GM23338 (cell line): ENCODE measurements at regions not wholly inside any gene's neighbourhood (a gene's known extent, or its start where the extent isn't known, plus 50 kb on each side); places are given as distances from the start of the nearest gene placed in this dataset.

ENCODE experiments used
- ATAC-seq: fragments of 200-7000 bp; cut with Tn5 transposase; 3 replicates; pipeline ENCODE4 v1.9.1; 2020
- DNase-seq: peaks from one replicate; pipeline ENCODE4 v3.0.0-alpha.2; 2015; ENCODE audit warnings: low spot score
- H2AFZ ChIP-seq: fragments of 200-600 bp; sonication (generic); 2 replicates; pipeline ENCODE4 v1.8.0; 2016; ENCODE audit warnings: antibody characterized with exemption, mild to moderate bottlenecking, moderate library complexity
- H3F3A ChIP-seq: fragments of 200-600 bp; sonication (generic); replicated peaks from 2 replicates; pipeline ENCODE4 v1.8.0; 2017; ENCODE audit warnings: antibody characterized with exemption, mixed run types, low read depth
- H3K27ac ChIP-seq: fragments of 200-600 bp; sonication (generic); 2 replicates; pipeline ENCODE4 v1.6.1; 2016; ENCODE audit warnings: low read depth
- H3K27me3 ChIP-seq: fragments of 200-600 bp; sonication (generic); 2 replicates; pipeline ENCODE4 v1.8.0; 2016; ENCODE audit warnings: mild to moderate bottlenecking, mixed run types, moderate library complexity; ENCODE audit not compliant: insufficient read depth
- H3K36me3 ChIP-seq: fragments of 200-600 bp; sonication (generic); 2 replicates; pipeline ENCODE4 v1.8.0; 2016; ENCODE audit warnings: mild to moderate bottlenecking; ENCODE audit not compliant: insufficient read depth
- H3K4me1 ChIP-seq: fragments of 200-600 bp; sonication (generic); 2 replicates; pipeline ENCODE4 v1.8.0; 2016; ENCODE audit warnings: mild to moderate bottlenecking, moderate library complexity; ENCODE audit not compliant: insufficient read depth
- H3K4me2 ChIP-seq: fragments of 200-600 bp; sonication (generic); 2 replicates; pipeline ENCODE4 v1.7.1; 2017; ENCODE audit warnings: mixed run types
- H3K4me3 ChIP-seq: fragments of 200-600 bp; sonication (generic); 2 replicates; pipeline ENCODE4 v1.6.1; 2016; ENCODE audit warnings: mixed run types
- H3K79me2 ChIP-seq: fragments of 200-600 bp; sonication (generic); replicated peaks from 2 replicates; pipeline ENCODE4 v1.8.0; 2017; ENCODE audit warnings: mild to moderate bottlenecking; ENCODE audit not compliant: insufficient read depth
- H3K9me2 ChIP-seq: fragments of 200-600 bp; sonication (generic); 2 replicates; pipeline ENCODE4 v1.8.0; 2017; ENCODE audit not compliant: insufficient read depth
- H4K20me1 ChIP-seq: fragments of 200-600 bp; sonication (generic); replicated peaks from 2 replicates; pipeline ENCODE4 v1.8.0; 2017; ENCODE audit warnings: mild to moderate bottlenecking; ENCODE audit not compliant: insufficient read depth
- H3K27ac Mint-ChIP-seq: 2 replicates; pipeline ENCODE4 v1.8.0; 2020; ENCODE audit warnings: inconsistent platforms, mild to moderate bottlenecking, moderate library complexity, mixed read lengths
- H3K27me3 Mint-ChIP-seq: 3 replicates; pipeline ENCODE4 v1.8.0; 2022; ENCODE audit warnings: low read depth, mild to moderate bottlenecking, moderate library complexity, mixed read lengths, inconsistent platforms; ENCODE audit not compliant: insufficient read depth, poor library complexity
- H3K36me3 Mint-ChIP-seq: 3 replicates; pipeline ENCODE4 v1.8.0; 2021; ENCODE audit warnings: low read depth, mild to moderate bottlenecking, inconsistent platforms, moderate library complexity, mixed read lengths
- H3K4me1 Mint-ChIP-seq: 3 replicates; pipeline ENCODE4 v1.8.0; 2020; ENCODE audit warnings: mild to moderate bottlenecking, inconsistent platforms, mixed read lengths
- H3K4me3 Mint-ChIP-seq: 3 replicates; pipeline ENCODE4 v1.8.0; 2021; ENCODE audit warnings: moderate library complexity, mild to moderate bottlenecking, inconsistent platforms, mixed read lengths
- H3K9me3 Mint-ChIP-seq: 3 replicates; pipeline ENCODE4 v1.8.0; 2020; ENCODE audit warnings: moderate library complexity, mild to moderate bottlenecking, inconsistent platforms, mixed read lengths
- CREB1 ChIP-seq: fragments of 250-450 bp; sonication (Bioruptor Pico); IDR thresholded peaks from 2 replicates; pipeline ENCODE4 v1.5.0; 2020; ENCODE audit warnings: low read depth, mild to moderate bottlenecking, moderate library complexity
- EZH2 ChIP-seq: fragments of 200-600 bp; sonication (generic); IDR thresholded peaks from one replicate; pipeline ENCODE4 v1.8.0; 2017; ENCODE audit warnings: antibody characterized with exemption, mild to moderate bottlenecking, low read depth; ENCODE audit not compliant: unreplicated experiment
- EZH2phosphoT487 ChIP-seq: fragments of 200-600 bp; sonication (generic); IDR thresholded peaks from one replicate; pipeline ENCODE4 v1.8.1; 2018; ENCODE audit warnings: antibody characterized with exemption; ENCODE audit not compliant: unreplicated experiment
- JUNB ChIP-seq: IDR thresholded peaks from one replicate; pipeline ENCODE4 v1.6.1; 2016; ENCODE audit warnings: antibody characterized with exemption; ENCODE audit not compliant: unreplicated experiment
- NANOG ChIP-seq: IDR thresholded peaks from 2 replicates; pipeline ENCODE4 v1.6.1; 2016; ENCODE audit warnings: antibody characterized with exemption, borderline replicate concordance
- POLR2AphosphoS5 ChIP-seq: IDR thresholded peaks from 2 replicates; pipeline ENCODE4 v1.6.1; 2016; ENCODE audit warnings: antibody characterized with exemption, low read depth
- STAT1 ChIP-seq: IDR thresholded peaks from one replicate; pipeline ENCODE4 v1.6.1; 2016; ENCODE audit warnings: antibody characterized with exemption; ENCODE audit not compliant: unreplicated experiment
- ZNF114 ChIP-seq: fragments of 250-450 bp; sonication (Bioruptor Pico); IDR thresholded peaks from 2 replicates; pipeline ENCODE4 v1.5.0; 2020; ENCODE audit warnings: mild to moderate bottlenecking, moderate library complexity
- ZNF331 ChIP-seq: fragments of 250-450 bp; sonication (Bioruptor Pico); IDR thresholded peaks from 2 replicates; pipeline ENCODE4 v1.5.0; 2020; ENCODE audit warnings: low read depth, mild to moderate bottlenecking, moderate library complexity
- TF ChIP-seq, protein P1 (sequence below): fragments of 250-450 bp; sonication (Bioruptor Pico); IDR thresholded peaks from 2 replicates; pipeline ENCODE4 v1.5.0; 2020; ENCODE audit warnings: mild to moderate bottlenecking, moderate library complexity
- TF ChIP-seq, protein P2 (sequence below), 2 experiments: fragments of 200-600 bp in 1 of 2; sonication (generic) in 1 of 2; conservative IDR thresholded peaks; 2 replicates each; pipeline versions ENCODE4 v1.5.1 to v1.6.1; 2016 to 2017; ENCODE audit warnings: antibody characterized with exemption in 2 of 2, low read depth in 2 of 2, mild to moderate bottlenecking in 2 of 2, moderate library complexity in 1 of 2
- TF ChIP-seq, protein P3 (sequence below): IDR thresholded peaks from one replicate; pipeline ENCODE4 v1.6.1; 2018; ENCODE audit warnings: antibody characterized with exemption; ENCODE audit not compliant: unreplicated experiment
- TF ChIP-seq, protein P4 (sequence below): IDR thresholded peaks from 2 replicates; pipeline ENCODE4 v1.6.1; 2016; ENCODE audit warnings: antibody characterized with exemption

DNA sequence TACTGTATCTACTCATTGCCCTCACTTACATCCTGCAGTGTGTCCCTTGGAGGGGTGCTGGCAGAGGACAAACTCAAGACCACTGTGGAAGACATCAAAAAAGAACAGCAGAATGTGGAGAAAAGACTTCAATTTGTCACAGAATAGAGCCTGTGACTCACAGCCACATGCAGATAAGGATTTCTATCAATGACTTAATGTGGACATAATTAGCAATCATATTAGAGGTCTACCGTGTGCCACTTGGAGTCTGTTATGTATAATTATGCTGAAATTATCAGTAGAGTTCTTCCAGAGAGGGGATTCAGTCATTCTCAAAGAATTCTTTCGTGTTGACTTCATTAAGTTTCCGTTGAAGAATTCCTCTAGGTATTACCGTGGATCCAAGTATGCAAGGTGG is 473.5 kb downstream of the MIAT start (continued):
- TF ChIP-seq STAT1 = no peak
- TF ChIP-seq JUNB = no peak

DNA sequence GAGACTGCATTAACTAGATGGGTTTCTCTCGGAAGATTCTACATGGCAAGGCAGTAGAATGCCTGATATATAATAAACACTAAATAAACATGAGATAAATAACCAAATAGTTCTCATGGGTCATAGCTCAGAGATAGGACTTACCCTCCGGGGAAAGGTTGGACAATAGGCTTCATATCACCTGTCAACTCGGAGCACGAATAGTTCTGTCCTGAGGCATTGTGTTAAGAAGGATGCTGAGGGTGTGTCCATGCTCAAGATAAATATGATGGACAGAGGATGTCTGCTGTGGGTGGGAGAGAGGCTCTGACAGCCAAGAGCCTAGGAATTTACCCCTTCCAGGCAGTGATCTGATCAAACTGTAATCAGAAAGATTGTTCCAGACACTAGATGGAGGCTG is 474.0 kb downstream of the MIAT start:
- H3K4me3 Mint-ChIP-seq = no peak overlapping the region
- Histone ChIP-seq H3K27me3 (no peaks in the 10 kb centered on the region), H3F3A (no peaks in the 10 kb centered on the region), H4K20me1 (no peaks in the 10 kb centered on the region), H3K79me2 (no peaks in the 10 kb centered on the region), H3K4me1 (no peaks in the 10 kb centered on the region), H3K4me2 (no peak overlapping the region), H2AFZ (no peak overlapping the region), H3K36me3 (no peaks in the 10 kb centered on the region), H3K4me3 (no peak overlapping the region), H3K9me2 (no peaks in the 10 kb centered on the region), H3K27ac (no peak overlapping the region)
- TF ChIP-seq JUNB (no peak), ZNF331 (CRISPR knock-in tag) (no peak), ZNF114 (CRISPR knock-in tag) (no peak), EZH2phosphoT487 (no peak), STAT1 (no peak), NANOG (no peak), EZH2 (no peak), CREB1 (CRISPR knock-in tag) (no peak), POLR2AphosphoS5 (no peak)
- TF ChIP-seq, protein P1, sequence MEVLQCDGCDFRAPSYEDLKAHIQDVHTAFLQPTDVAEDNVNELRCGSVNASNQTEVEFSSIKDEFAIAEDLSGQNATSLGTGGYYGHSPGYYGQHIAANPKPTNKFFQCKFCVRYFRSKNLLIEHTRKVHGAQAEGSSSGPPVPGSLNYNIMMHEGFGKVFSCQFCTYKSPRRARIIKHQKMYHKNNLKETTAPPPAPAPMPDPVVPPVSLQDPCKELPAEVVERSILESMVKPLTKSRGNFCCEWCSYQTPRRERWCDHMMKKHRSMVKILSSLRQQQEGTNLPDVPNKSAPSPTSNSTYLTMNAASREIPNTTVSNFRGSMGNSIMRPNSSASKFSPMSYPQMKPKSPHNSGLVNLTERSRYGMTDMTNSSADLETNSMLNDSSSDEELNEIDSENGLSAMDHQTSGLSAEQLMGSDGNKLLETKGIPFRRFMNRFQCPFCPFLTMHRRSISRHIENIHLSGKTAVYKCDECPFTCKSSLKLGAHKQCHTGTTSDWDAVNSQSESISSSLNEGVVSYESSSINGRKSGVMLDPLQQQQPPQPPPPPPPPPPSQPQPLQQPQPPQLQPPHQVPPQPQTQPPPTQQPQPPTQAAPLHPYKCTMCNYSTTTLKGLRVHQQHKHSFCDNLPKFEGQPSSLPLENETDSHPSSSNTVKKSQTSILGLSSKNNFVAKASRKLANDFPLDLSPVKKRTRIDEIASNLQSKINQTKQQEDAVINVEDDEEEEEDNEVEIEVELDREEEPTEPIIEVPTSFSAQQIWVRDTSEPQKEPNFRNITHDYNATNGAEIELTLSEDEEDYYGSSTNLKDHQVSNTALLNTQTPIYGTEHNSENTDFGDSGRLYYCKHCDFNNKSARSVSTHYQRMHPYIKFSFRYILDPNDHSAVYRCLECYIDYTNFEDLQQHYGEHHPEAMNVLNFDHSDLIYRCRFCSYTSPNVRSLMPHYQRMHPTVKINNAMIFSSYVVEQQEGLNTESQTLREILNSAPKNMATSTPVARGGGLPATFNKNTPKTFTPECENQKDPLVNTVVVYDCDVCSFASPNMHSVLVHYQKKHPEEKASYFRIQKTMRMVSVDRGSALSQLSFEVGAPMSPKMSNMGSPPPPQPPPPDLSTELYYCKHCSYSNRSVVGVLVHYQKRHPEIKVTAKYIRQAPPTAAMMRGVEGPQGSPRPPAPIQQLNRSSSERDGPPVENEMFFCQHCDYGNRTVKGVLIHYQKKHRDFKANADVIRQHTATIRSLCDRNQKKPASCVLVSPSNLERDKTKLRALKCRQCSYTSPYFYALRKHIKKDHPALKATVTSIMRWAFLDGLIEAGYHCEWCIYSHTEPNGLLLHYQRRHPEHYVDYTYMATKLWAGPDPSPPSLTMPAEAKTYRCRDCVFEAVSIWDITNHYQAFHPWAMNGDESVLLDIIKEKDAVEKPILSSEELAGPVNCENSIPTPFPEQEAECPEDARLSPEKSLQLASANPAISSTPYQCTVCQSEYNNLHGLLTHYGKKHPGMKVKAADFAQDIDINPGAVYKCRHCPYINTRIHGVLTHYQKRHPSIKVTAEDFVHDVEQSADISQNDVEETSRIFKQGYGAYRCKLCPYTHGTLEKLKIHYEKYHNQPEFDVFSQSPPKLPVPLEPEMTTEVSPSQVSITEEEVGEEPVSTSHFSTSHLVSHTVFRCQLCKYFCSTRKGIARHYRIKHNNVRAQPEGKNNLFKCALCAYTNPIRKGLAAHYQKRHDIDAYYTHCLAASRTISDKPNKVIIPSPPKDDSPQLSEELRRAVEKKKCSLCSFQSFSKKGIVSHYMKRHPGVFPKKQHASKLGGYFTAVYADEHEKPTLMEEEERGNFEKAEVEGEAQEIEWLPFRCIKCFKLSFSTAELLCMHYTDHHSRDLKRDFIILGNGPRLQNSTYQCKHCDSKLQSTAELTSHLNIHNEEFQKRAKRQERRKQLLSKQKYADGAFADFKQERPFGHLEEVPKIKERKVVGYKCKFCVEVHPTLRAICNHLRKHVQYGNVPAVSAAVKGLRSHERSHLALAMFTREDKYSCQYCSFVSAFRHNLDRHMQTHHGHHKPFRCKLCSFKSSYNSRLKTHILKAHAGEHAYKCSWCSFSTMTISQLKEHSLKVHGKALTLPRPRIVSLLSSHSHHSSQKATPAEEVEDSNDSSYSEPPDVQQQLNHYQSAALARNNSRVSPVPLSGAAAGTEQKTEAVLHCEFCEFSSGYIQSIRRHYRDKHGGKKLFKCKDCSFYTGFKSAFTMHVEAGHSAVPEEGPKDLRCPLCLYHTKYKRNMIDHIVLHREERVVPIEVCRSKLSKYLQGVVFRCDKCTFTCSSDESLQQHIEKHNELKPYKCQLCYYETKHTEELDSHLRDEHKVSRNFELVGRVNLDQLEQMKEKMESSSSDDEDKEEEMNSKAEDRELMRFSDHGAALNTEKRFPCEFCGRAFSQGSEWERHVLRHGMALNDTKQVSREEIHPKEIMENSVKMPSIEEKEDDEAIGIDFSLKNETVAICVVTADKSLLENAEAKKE (CRISPR knock-in tag) = no peak
- TF ChIP-seq, protein P2, sequence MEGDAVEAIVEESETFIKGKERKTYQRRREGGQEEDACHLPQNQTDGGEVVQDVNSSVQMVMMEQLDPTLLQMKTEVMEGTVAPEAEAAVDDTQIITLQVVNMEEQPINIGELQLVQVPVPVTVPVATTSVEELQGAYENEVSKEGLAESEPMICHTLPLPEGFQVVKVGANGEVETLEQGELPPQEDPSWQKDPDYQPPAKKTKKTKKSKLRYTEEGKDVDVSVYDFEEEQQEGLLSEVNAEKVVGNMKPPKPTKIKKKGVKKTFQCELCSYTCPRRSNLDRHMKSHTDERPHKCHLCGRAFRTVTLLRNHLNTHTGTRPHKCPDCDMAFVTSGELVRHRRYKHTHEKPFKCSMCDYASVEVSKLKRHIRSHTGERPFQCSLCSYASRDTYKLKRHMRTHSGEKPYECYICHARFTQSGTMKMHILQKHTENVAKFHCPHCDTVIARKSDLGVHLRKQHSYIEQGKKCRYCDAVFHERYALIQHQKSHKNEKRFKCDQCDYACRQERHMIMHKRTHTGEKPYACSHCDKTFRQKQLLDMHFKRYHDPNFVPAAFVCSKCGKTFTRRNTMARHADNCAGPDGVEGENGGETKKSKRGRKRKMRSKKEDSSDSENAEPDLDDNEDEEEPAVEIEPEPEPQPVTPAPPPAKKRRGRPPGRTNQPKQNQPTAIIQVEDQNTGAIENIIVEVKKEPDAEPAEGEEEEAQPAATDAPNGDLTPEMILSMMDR (conservative IDR thresholded peaks at IDR 0.05; ENCODE audit: low read depth in 2 of 2) = no peak
- TF ChIP-seq, protein P3, sequence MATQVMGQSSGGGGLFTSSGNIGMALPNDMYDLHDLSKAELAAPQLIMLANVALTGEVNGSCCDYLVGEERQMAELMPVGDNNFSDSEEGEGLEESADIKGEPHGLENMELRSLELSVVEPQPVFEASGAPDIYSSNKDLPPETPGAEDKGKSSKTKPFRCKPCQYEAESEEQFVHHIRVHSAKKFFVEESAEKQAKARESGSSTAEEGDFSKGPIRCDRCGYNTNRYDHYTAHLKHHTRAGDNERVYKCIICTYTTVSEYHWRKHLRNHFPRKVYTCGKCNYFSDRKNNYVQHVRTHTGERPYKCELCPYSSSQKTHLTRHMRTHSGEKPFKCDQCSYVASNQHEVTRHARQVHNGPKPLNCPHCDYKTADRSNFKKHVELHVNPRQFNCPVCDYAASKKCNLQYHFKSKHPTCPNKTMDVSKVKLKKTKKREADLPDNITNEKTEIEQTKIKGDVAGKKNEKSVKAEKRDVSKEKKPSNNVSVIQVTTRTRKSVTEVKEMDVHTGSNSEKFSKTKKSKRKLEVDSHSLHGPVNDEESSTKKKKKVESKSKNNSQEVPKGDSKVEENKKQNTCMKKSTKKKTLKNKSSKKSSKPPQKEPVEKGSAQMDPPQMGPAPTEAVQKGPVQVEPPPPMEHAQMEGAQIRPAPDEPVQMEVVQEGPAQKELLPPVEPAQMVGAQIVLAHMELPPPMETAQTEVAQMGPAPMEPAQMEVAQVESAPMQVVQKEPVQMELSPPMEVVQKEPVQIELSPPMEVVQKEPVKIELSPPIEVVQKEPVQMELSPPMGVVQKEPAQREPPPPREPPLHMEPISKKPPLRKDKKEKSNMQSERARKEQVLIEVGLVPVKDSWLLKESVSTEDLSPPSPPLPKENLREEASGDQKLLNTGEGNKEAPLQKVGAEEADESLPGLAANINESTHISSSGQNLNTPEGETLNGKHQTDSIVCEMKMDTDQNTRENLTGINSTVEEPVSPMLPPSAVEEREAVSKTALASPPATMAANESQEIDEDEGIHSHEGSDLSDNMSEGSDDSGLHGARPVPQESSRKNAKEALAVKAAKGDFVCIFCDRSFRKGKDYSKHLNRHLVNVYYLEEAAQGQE = no peak
- TF ChIP-seq, protein P4, sequence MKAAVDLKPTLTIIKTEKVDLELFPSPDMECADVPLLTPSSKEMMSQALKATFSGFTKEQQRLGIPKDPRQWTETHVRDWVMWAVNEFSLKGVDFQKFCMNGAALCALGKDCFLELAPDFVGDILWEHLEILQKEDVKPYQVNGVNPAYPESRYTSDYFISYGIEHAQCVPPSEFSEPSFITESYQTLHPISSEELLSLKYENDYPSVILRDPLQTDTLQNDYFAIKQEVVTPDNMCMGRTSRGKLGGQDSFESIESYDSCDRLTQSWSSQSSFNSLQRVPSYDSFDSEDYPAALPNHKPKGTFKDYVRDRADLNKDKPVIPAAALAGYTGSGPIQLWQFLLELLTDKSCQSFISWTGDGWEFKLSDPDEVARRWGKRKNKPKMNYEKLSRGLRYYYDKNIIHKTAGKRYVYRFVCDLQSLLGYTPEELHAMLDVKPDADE = no peak
- no peaks in the 10 kb centered on the region for H3K9me3 Mint-ChIP-seq
- peaks cover 9% of the 10 kb centered on the region for H3K4me1 Mint-ChIP-seq
- peaks cover 2% of the 10 kb centered on the region for H3K27me3 Mint-ChIP-seq
- H3K36me3 Mint-ChIP-seq = no peaks in the 10 kb centered on the region
- DNase-seq = no peak
- H3K27ac Mint-ChIP-seq = no peak overlapping the region
- ATAC-seq = no peak
